Embryonic facial prominence (tissue), 1 donor: ENCODE measurements at regions not wholly inside any gene's neighbourhood (a gene's known extent, or its start where the extent isn't known, plus 50 kb on each side); places are given as distances from the start of the nearest gene placed in this dataset.

Experiments
- DNase-seq: peaks from one replicate; pipeline ENCODE4 v3.0.0-alpha.2; 2016; ENCODE audit errors: extremely low spot score

GRCh38 chr4:178027796-178028195 is 585.6 kb upstream of the AGA start:
- DNase-seq = no peak

- DNase-seq = no peak
Observed at GRCh38 chr4:178028481-178028880, 586.2 kb upstream of the AGA start.

- no peak for DNase-seq
Observed at GRCh38 chr4:178037459-178038214, 595.4 kb upstream of the AGA start.

GRCh38 chr4:178056996-178057395 is 614.8 kb upstream of the AGA start:
- DNase-seq = no peak

- no peak for DNase-seq
Observed at GRCh38 chr4:178063568-178063967, 621.3 kb upstream of the AGA start.

- no peak for DNase-seq
Observed at GRCh38 chr4:178066338-178066941, 624.2 kb upstream of the AGA start.

- DNase-seq = no peak
Observed at GRCh38 chr4:178068136-178068535, 625.9 kb upstream of the AGA start.

GRCh38 chr4:178070163-178070562 is 627.9 kb upstream of the AGA start:
- no peak for DNase-seq

GRCh38 chr4:178080312-178080711 is 638.1 kb upstream of the AGA start:
- no peak for DNase-seq

GRCh38 chr4:178081176-178081575 is 638.9 kb upstream of the AGA start:
- DNase-seq = no peak

- DNase-seq = no peak
Observed at GRCh38 chr4:178081896-178082295, 639.7 kb upstream of the AGA start.

GRCh38 chr4:178082906-178083305 is 640.7 kb upstream of the AGA start:
- no peak for DNase-seq

- no peak for DNase-seq
Observed at GRCh38 chr4:178083968-178084367, 641.7 kb upstream of the AGA start.

GRCh38 chr4:178086320-178086719 is 644.1 kb upstream of the AGA start:
- DNase-seq = no peak

- no peak for DNase-seq
Observed at GRCh38 chr4:178090640-178091411, 648.6 kb upstream of the AGA start.

GRCh38 chr4:178102139-178102538 is 659.9 kb upstream of the AGA start:
- DNase-seq = no peak

GRCh38 chr4:178105242-178105641 is 663.0 kb upstream of the AGA start:
- no peak for DNase-seq

GRCh38 chr4:178136736-178137345 is 694.6 kb upstream of the AGA start:
- DNase-seq = no peak

- no peak for DNase-seq
Observed at GRCh38 chr4:178137732-178138471, 695.7 kb upstream of the AGA start.

- DNase-seq = no peak
Observed at GRCh38 chr4:178138491-178138890, 696.3 kb upstream of the AGA start.

GRCh38 chr4:178140326-178140915 is 698.2 kb upstream of the AGA start:
- no peak for DNase-seq
